ENCODE measurements at regions not wholly inside any gene's neighbourhood (a gene's known extent, or its start where the extent isn't known, plus 50 kb on each side); places are given as distances from the start of the nearest gene placed in this dataset.

GRCh38 chr9:90033028-90033650 lies 428.3 kb downstream of the GADD45G start:
- no peaks in the 10 kb centered on the region for H3K36me3 ChIP-seq (ENCODE audit: insufficient read depth, low read length)
- H3K4me1 ChIP-seq (ENCODE audit: insufficient read depth, low read length, severe bottlenecking): no peaks in the 10 kb centered on the region
- H3K9ac ChIP-seq (ENCODE audit: low read length): no peak overlapping the region
- H3K9me3 ChIP-seq (ENCODE audit: low read length): no peaks in the 10 kb centered on the region
- TF ChIP-seq EZH2 (IDR thresholded peaks at IDR 0.05; ENCODE audit: borderline replicate concordance, low read length) (no peak), CTCF (IDR thresholded peaks at IDR 0.05; ENCODE audit: low read length) (no peak)
- H3F3A ChIP-seq (ENCODE audit: insufficient read depth, low read length): no peaks in the 10 kb centered on the region
- H3K27ac ChIP-seq (ENCODE audit: low read depth, low read length, poor library complexity, severe bottlenecking): no peak overlapping the region
- H3K9me2 ChIP-seq (ENCODE audit: low read depth, low read length): no peaks in the 10 kb centered on the region
- H3K4me2 ChIP-seq (ENCODE audit: low read length): no peak overlapping the region
- H2AFZ ChIP-seq (ENCODE audit: low read length): no peak overlapping the region
- no peaks in the 10 kb centered on the region for H4K20me1 ChIP-seq (ENCODE audit: insufficient read depth, low read length)
- no peaks in the 10 kb centered on the region for H3K27me3 ChIP-seq (ENCODE audit: insufficient read depth, low read length)
- H3K4me3 ChIP-seq (ENCODE audit: low read depth, low read length, poor library complexity, severe bottlenecking): no peak overlapping the region
- H3K79me2 ChIP-seq (ENCODE audit: insufficient read depth, low read length): no peaks in the 10 kb centered on the region

DNA sequence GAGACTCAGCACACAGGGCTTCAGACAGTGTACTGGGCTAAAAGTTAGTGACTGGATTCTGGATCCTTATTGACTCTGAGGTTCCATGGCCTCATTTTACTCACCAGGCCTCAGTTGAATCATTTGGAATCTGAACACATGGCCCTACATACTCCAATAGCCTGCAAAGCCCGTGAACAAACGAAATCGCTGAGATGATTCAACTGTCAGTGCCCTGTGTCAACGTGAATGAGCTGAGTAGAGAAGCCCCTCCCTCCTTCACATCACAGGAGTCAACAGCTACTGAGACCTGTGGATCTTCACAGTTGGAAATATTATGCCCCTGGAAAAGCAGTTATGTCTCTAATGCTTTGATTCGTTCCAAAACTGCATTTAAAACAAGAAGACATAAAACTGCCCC lies 429.3 kb downstream of the GADD45G start:
- no peak overlapping the region for H2AFZ ChIP-seq (ENCODE audit: low read length)
- no peak overlapping the region for H3K27ac ChIP-seq (ENCODE audit: low read depth, low read length, poor library complexity, severe bottlenecking)
- no peak overlapping the region for H3K4me3 ChIP-seq (ENCODE audit: low read depth, low read length, poor library complexity, severe bottlenecking)
- H3K9ac ChIP-seq (ENCODE audit: low read length): no peak overlapping the region
- H4K20me1 ChIP-seq (ENCODE audit: insufficient read depth, low read length): no peaks in the 10 kb centered on the region
- no peaks in the 10 kb centered on the region for H3K27me3 ChIP-seq (ENCODE audit: insufficient read depth, low read length)
- H3K9me2 ChIP-seq (ENCODE audit: low read depth, low read length): no peaks in the 10 kb centered on the region
- H3F3A ChIP-seq (ENCODE audit: insufficient read depth, low read length): no peaks in the 10 kb centered on the region
- no peaks in the 10 kb centered on the region for H3K9me3 ChIP-seq (ENCODE audit: low read length)
- H3K79me2 ChIP-seq (ENCODE audit: insufficient read depth, low read length): no peaks in the 10 kb centered on the region
- TF ChIP-seq CTCF (IDR thresholded peaks at IDR 0.05; ENCODE audit: low read length) (no peak), EZH2 (IDR thresholded peaks at IDR 0.05; ENCODE audit: borderline replicate concordance, low read length) (no peak)
- no peak overlapping the region for H3K4me2 ChIP-seq (ENCODE audit: low read length)
- H3K4me1 ChIP-seq (ENCODE audit: insufficient read depth, low read length, severe bottlenecking): no peaks in the 10 kb centered on the region
- H3K36me3 ChIP-seq (ENCODE audit: insufficient read depth, low read length): no peaks in the 10 kb centered on the region

- no peak for TF ChIP-seq CTCF (IDR thresholded peaks at IDR 0.05; ENCODE audit: low read length)
- TF ChIP-seq EZH2 (IDR thresholded peaks at IDR 0.05; ENCODE audit: borderline replicate concordance, low read length): no peak
Measured at GRCh38 chr9:90035471-90035870, 430.7 kb downstream of the GADD45G start.

More at GRCh38 chr9:90035471-90035870, 430.7 kb downstream of the GADD45G start:
- Histone ChIP-seq H3K79me2 (ENCODE audit: insufficient read depth, low read length) (no peaks in the 10 kb centered on the region), H3K36me3 (ENCODE audit: insufficient read depth, low read length) (no peaks in the 10 kb centered on the region), H3F3A (ENCODE audit: insufficient read depth, low read length) (no peaks in the 10 kb centered on the region), H3K9me3 (ENCODE audit: low read length) (no peaks in the 10 kb centered on the region), H3K27me3 (ENCODE audit: insufficient read depth, low read length) (no peaks in the 10 kb centered on the region), H3K4me1 (ENCODE audit: insufficient read depth, low read length, severe bottlenecking) (no peaks in the 10 kb centered on the region), H4K20me1 (ENCODE audit: insufficient read depth, low read length) (no peaks in the 10 kb centered on the region), H3K27ac (ENCODE audit: low read depth, low read length, poor library complexity, severe bottlenecking) (no peak overlapping the region), H3K9me2 (ENCODE audit: low read depth, low read length) (no peaks in the 10 kb centered on the region), H3K9ac (ENCODE audit: low read length) (no peak overlapping the region), H2AFZ (ENCODE audit: low read length) (no peak overlapping the region), H3K4me3 (ENCODE audit: low read depth, low read length, poor library complexity, severe bottlenecking) (no peak overlapping the region), H3K4me2 (ENCODE audit: low read length) (no peak overlapping the region)

Measured in OCI-LY1 (cell line).